Nephron progenitor cell (in vitro differentiated cells): ENCODE measurements at regions not wholly inside any gene's neighbourhood (a gene's known extent, or its start where the extent isn't known, plus 50 kb on each side); places are given as distances from the start of the nearest gene placed in this dataset.

Source experiments
- DNase-seq: peaks from one replicate; pipeline ENCODE4 v3.0.0; 2021
- H3K27ac Mint-ChIP-seq: 2 replicates; pipeline ENCODE4 v1.8.0; 2021; ENCODE audit warnings: mild to moderate bottlenecking, moderate library complexity, mixed read lengths
- H3K27me3 Mint-ChIP-seq: 2 replicates; pipeline ENCODE4 v1.8.0; 2021; ENCODE audit warnings: mild to moderate bottlenecking, low read depth, mixed read lengths; ENCODE audit not compliant: poor library complexity
- H3K36me3 Mint-ChIP-seq: 2 replicates; pipeline ENCODE4 v1.8.0; 2021; ENCODE audit warnings: low read depth, mixed read lengths
- H3K4me1 Mint-ChIP-seq: 2 replicates; pipeline ENCODE4 v1.8.0; 2021; ENCODE audit warnings: mixed read lengths
- H3K4me3 Mint-ChIP-seq: 2 replicates; pipeline ENCODE4 v1.8.0; 2021; ENCODE audit warnings: mild to moderate bottlenecking, moderate library complexity, mixed read lengths
- H3K9me3 Mint-ChIP-seq: 2 replicates; pipeline ENCODE4 v1.8.0; 2021; ENCODE audit warnings: mild to moderate bottlenecking, moderate library complexity, mixed read lengths
- TF ChIP-seq, protein P1 (sequence below): fragments of 200-600 bp; sonication (generic); IDR thresholded peaks from 2 replicates; pipeline ENCODE4 v1.5.0; 2021; ENCODE audit warnings: antibody characterized with exemption

DNA sequence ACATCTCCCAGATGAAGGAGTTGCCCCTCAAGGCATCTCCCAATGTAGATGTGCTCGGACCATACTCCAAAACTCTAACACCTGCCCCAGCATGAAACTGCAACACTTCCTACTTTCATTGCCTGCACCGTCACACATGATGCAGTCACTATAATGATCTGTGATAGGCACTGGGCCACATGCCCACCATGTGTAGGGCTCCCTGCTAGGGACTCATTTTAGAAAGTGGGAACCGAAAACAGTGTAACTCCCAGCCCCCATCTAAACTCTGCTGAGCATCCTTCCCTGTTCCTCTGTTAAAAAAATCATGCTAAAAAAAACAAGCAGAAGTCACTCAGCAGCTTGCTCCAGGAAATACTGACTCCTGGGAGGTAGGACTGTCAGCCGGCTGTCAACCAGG, 496.1 kb upstream of the RAB6C start:
- no peak overlapping the region for H3K4me3 Mint-ChIP-seq
- no peak for DNase-seq
- H3K4me1 Mint-ChIP-seq = no peaks in the 10 kb centered on the region
- no peaks in the 10 kb centered on the region for H3K36me3 Mint-ChIP-seq
- TF ChIP-seq, protein P1, sequence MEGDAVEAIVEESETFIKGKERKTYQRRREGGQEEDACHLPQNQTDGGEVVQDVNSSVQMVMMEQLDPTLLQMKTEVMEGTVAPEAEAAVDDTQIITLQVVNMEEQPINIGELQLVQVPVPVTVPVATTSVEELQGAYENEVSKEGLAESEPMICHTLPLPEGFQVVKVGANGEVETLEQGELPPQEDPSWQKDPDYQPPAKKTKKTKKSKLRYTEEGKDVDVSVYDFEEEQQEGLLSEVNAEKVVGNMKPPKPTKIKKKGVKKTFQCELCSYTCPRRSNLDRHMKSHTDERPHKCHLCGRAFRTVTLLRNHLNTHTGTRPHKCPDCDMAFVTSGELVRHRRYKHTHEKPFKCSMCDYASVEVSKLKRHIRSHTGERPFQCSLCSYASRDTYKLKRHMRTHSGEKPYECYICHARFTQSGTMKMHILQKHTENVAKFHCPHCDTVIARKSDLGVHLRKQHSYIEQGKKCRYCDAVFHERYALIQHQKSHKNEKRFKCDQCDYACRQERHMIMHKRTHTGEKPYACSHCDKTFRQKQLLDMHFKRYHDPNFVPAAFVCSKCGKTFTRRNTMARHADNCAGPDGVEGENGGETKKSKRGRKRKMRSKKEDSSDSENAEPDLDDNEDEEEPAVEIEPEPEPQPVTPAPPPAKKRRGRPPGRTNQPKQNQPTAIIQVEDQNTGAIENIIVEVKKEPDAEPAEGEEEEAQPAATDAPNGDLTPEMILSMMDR = no peak
- H3K9me3 Mint-ChIP-seq = no peaks in the 10 kb centered on the region
- H3K27me3 Mint-ChIP-seq = peaks cover 11% of the 10 kb centered on the region
- no peak overlapping the region for H3K27ac Mint-ChIP-seq

- H3K27ac Mint-ChIP-seq = no peak overlapping the region
- H3K27me3 Mint-ChIP-seq = peaks cover 9% of the 10 kb centered on the region
- TF ChIP-seq, protein P1 = no peak
- no peaks in the 10 kb centered on the region for H3K9me3 Mint-ChIP-seq
- H3K4me1 Mint-ChIP-seq = no peaks in the 10 kb centered on the region
- H3K36me3 Mint-ChIP-seq = no peaks in the 10 kb centered on the region
- no peak overlapping the region for H3K4me3 Mint-ChIP-seq
- no peak for DNase-seq
Measured at GRCh38 chr2:129484999-129485897, 494.2 kb upstream of the RAB6C start.

GRCh38 chr2:129488376-129488775, 491.1 kb upstream of the RAB6C start:
- Mint-ChIP-seq H3K27me3 (peaks cover 7% of the 10 kb centered on the region), H3K36me3 (no peaks in the 10 kb centered on the region), H3K9me3 (no peaks in the 10 kb centered on the region), H3K4me1 (no peaks in the 10 kb centered on the region), H3K27ac (peak overlapping the region; percentile 19), H3K4me3 (no peak overlapping the region)
- TF ChIP-seq, protein P1 = no peak
- DNase-seq = no peak

DNA sequence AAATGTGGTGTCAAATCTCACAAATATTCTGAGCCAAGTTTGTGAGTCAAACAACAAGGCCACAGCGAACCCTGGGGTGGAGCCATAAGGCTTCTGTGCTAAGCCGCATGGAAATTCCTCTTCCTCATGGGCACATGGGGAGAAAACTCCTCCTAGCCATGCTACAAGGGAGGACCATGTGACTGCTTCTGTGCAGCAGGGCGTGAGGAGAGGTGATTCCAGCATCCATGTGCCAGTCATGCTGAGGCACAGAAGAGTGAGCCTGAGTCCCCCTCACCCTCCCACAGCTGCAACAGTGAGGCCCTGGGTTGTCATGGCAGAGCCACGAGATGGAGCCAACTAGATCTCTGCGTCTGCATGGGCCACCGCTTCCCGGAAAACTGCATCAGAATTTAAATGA, 488.8 kb upstream of the RAB6C start:
- H3K4me3 Mint-ChIP-seq = no peak overlapping the region
- no peak overlapping the region for H3K27ac Mint-ChIP-seq
- peaks cover 7% of the 10 kb centered on the region for H3K27me3 Mint-ChIP-seq
- no peak for DNase-seq
- no peaks in the 10 kb centered on the region for H3K4me1 Mint-ChIP-seq
- TF ChIP-seq, protein P1 = no peak
- no peaks in the 10 kb centered on the region for H3K36me3 Mint-ChIP-seq
- H3K9me3 Mint-ChIP-seq = no peaks in the 10 kb centered on the region

DNA sequence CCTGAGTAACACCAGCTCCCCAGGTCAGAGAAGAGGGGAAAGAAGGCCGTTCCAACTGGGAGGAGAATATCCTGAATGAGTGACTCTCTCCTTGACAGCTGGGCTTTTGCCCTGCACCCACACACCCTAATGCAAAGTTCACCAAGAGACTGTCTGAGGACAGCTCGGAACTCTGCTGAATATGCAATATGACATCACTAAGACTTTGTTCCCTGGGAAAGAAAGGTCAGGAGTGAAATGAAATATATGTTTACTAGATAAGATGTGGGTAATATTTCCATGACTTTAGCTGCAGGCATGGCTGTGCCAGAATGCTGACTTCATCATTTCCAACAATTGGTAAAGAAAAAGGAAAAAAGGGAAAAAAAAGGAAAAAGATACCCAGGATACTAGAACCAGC, 488.2 kb upstream of the RAB6C start:
- H3K9me3 Mint-ChIP-seq = no peaks in the 10 kb centered on the region
- H3K27me3 Mint-ChIP-seq = peaks cover 7% of the 10 kb centered on the region
- H3K27ac Mint-ChIP-seq = no peak overlapping the region
- no peaks in the 10 kb centered on the region for H3K36me3 Mint-ChIP-seq
- H3K4me3 Mint-ChIP-seq = no peak overlapping the region
- TF ChIP-seq, protein P1 = no peak
- H3K4me1 Mint-ChIP-seq = no peaks in the 10 kb centered on the region
- DNase-seq = no peak

- TF ChIP-seq, protein P1 = no peak
- Mint-ChIP-seq H3K4me1 (no peaks in the 10 kb centered on the region), H3K27me3 (peaks cover 7% of the 10 kb centered on the region), H3K9me3 (no peaks in the 10 kb centered on the region), H3K4me3 (no peak overlapping the region), H3K36me3 (no peaks in the 10 kb centered on the region), H3K27ac (no peak overlapping the region)
- no peak for DNase-seq
Measured at GRCh38 chr2:129492548-129492947, 486.9 kb upstream of the RAB6C start.
